ENCODE measurements at regions not wholly inside any gene's neighbourhood (a gene's known extent, or its start where the extent isn't known, plus 50 kb on each side); places are given as distances from the start of the nearest gene placed in this dataset.

GRCh38 chr1:199780948-199781670 is 246.4 kb upstream of the NR5A2 start:
- ChIA-PET POLR2A (interaction anchor here (0.6 kb wide), 1 partner anchor 16 kb away, joined by 3 read pairs; no protein-coding TSS in a partner anchor), CTCF (interaction anchor here (1.2 kb wide), 1 partner anchor 9 kb away, joined by 4 read pairs; no protein-coding TSS in a partner anchor)
- H3K4me3 ChIP-seq (ENCODE audit: low read depth, low read length) = no peak overlapping the region
- DNase-seq (ENCODE audit: low read depth, low spot score) = peak; percentile 1
- TF ChIP-seq CTCF (IDR thresholded peaks at IDR 0.05; ENCODE audit: insufficient read depth, low read length, missing control alignments) = no peak

GRCh38 chr1:199784138-199784895 is 243.2 kb upstream of the NR5A2 start:
- DNase-seq (ENCODE audit: low read depth, low spot score) = no peak
- H3K4me3 ChIP-seq (ENCODE audit: low read depth, low read length) = no peak overlapping the region
- POLR2A ChIA-PET = no interaction called here
- CTCF ChIA-PET = interaction anchor here (0.9 kb wide), 1 partner anchor 85 kb away, joined by 3 read pairs; no protein-coding TSS in a partner anchor
- TF ChIP-seq CTCF (IDR thresholded peaks at IDR 0.05; ENCODE audit: insufficient read depth, low read length, missing control alignments) = no peak

GRCh38 chr1:199786695-199787094 is 240.8 kb upstream of the NR5A2 start:
- no peak for DNase-seq (ENCODE audit: low read depth, low spot score)
- no peak for TF ChIP-seq CTCF (IDR thresholded peaks at IDR 0.05; ENCODE audit: insufficient read depth, low read length, missing control alignments)
- POLR2A ChIA-PET = interaction anchor here (0.7 kb wide), 2 partner anchors 11 to 951 kb away, joined by 5 to 7 read pairs; no protein-coding TSS in a partner anchor
- CTCF ChIA-PET = interaction anchor here (1.0 to 2.0 kb wide), 2 partner anchors 11 to 42 kb away, joined by 3 to 6 read pairs; no protein-coding TSS in a partner anchor
- no peak overlapping the region for H3K4me3 ChIP-seq (ENCODE audit: low read depth, low read length)

- ChIA-PET POLR2A (no interaction called here), CTCF (no interaction called here)
- no peak overlapping the region for H3K4me3 ChIP-seq (ENCODE audit: low read depth, low read length)
- no peak for DNase-seq (ENCODE audit: low read depth, low spot score)
- no peak for TF ChIP-seq CTCF (IDR thresholded peaks at IDR 0.05; ENCODE audit: insufficient read depth, low read length, missing control alignments)
Measured at GRCh38 chr1:199789141-199789540, 238.4 kb upstream of the NR5A2 start.

- POLR2A ChIA-PET = no interaction called here
- no peak for DNase-seq (ENCODE audit: low read depth, low spot score)
- CTCF ChIA-PET = interaction anchor here (1.8 kb wide), 1 partner anchor 11 kb away, joined by 4 read pairs; no protein-coding TSS in a partner anchor
- no peak overlapping the region for H3K4me3 ChIP-seq (ENCODE audit: low read depth, low read length)
- no peak for TF ChIP-seq CTCF (IDR thresholded peaks at IDR 0.05; ENCODE audit: insufficient read depth, low read length, missing control alignments)
Measured at GRCh38 chr1:199791495-199791894, 236.0 kb upstream of the NR5A2 start.

GRCh38 chr1:199792874-199793273 is 234.6 kb upstream of the NR5A2 start:
- POLR2A ChIA-PET = no interaction called here
- CTCF ChIA-PET = no interaction called here
- H3K4me3 ChIP-seq (ENCODE audit: low read depth, low read length) = no peak overlapping the region
- no peak for DNase-seq (ENCODE audit: low read depth, low spot score)
- no peak for TF ChIP-seq CTCF (IDR thresholded peaks at IDR 0.05; ENCODE audit: insufficient read depth, low read length, missing control alignments)

Data from AG04449 (cell line).